GM12878 (cell line): ENCODE measurements at regions not wholly inside any gene's neighbourhood (a gene's known extent, or its start where the extent isn't known, plus 50 kb on each side); places are given as distances from the start of the nearest gene placed in this dataset.

ENCODE experiments used
- ATAC-seq: fragments of 200-7000 bp; cut with Tn5 transposase; 3 replicates; pipeline ENCODE4 v1.9.1; 2020; ENCODE audit warnings: mild to moderate bottlenecking, moderate library complexity
- BruUV-seq: library from RNA; stranded (reverse); fragments of 400-500 nt; replicated peaks from 2 replicates; lab custom pipeline; 2021; lab: Mats Ljungman, UMichigan
- CTCF ChIA-PET: fragments of 300-600 bp; sonication (Branson Sonifier 250); formaldehyde crosslinking; extraction: SDS; loops from one replicate; lab custom pipeline; 2021; ENCODE audit warnings: inconsistent platforms; lab: Yijun Ruan, JAX
- POLR2A ChIA-PET: fragments of 350-600 bp; formaldehyde crosslinking; extraction: SDS; loops from one replicate; lab custom pipeline; 2021; ENCODE audit warnings: inconsistent platforms; lab: Charles Lee
- RAD21 ChIA-PET: fragments of 300-600 bp; sonication (Branson Sonifier 250); formaldehyde crosslinking; loops from one replicate; lab custom pipeline; 2023; ENCODE audit warnings: antibody characterized with exemption; ENCODE audit not compliant: unreplicated experiment; lab: Charles Lee
- SMC1A ChIA-PET: fragments of 300-600 bp; sonication (Branson Sonifier 250); formaldehyde crosslinking; loops from one replicate; lab custom pipeline; 2023; ENCODE audit not compliant: unreplicated experiment, uncharacterized antibody; lab: Charles Lee
- DNase-seq: peaks from one replicate; pipeline ENCODE4 v3.0.0-alpha.2; 2011; ENCODE audit warnings: low read depth, low spot score
- FAIRE-seq: peaks from 3 replicates; lab custom pipeline; 2011; peaks lifted over from hg19 to GRCh38; lab: Jason Lieb, UNC
- H2AFZ ChIP-seq: 2 replicates; pipeline ENCODE4 v1.6.0; 2011; ENCODE audit warnings: low read depth, low read length, control low read depth; ENCODE audit not compliant: control insufficient read depth
- H3K27ac ChIP-seq: 2 replicates; pipeline ENCODE4 v1.5.1; 2011; ENCODE audit warnings: control low read depth; ENCODE audit not compliant: control insufficient read depth, insufficient read depth
- H3K27me3 ChIP-seq, 2 experiments: replicated peaks in 1 of 2; 2 replicates each; pipeline versions ENCODE4 v1.6.0 to v1.6.1; 2011; ENCODE audit warnings: low read length in 1 of 2; ENCODE audit not compliant: control insufficient read depth in 2 of 2, insufficient read depth in 2 of 2
- H3K36me3 ChIP-seq, 2 experiments: 2 replicates each; pipeline ENCODE4 v1.5.1; 2011; ENCODE audit warnings: low read length in 1 of 2; ENCODE audit not compliant: control insufficient read depth in 2 of 2, insufficient read depth in 2 of 2
- H3K4me1 ChIP-seq: 2 replicates; pipeline ENCODE4 v1.6.1; 2011; ENCODE audit warnings: mild to moderate bottlenecking, low read length, moderate library complexity, mixed read lengths; ENCODE audit not compliant: control insufficient read depth, insufficient read depth
- H3K4me2 ChIP-seq: 2 replicates; pipeline ENCODE4 v1.6.0; 2011; ENCODE audit warnings: control low read depth; ENCODE audit not compliant: control insufficient read depth, insufficient read depth
- H3K4me3 ChIP-seq: fragments of 200-600 bp; sonication (generic); 2 replicates; pipeline ENCODE4 v1.5.1; 2016
- H3K79me2 ChIP-seq: 2 replicates; pipeline ENCODE4 v1.6.0; 2011; ENCODE audit warnings: low read length; ENCODE audit not compliant: control insufficient read depth, insufficient read depth
- H3K9ac ChIP-seq: 2 replicates; pipeline ENCODE4 v1.8.0; 2011; ENCODE audit warnings: low read length, control low read depth, mixed read lengths; ENCODE audit not compliant: control insufficient read depth, insufficient read depth
- H3K9me3 ChIP-seq: replicated peaks from 3 replicates; pipeline ENCODE4 v1.5.1; 2011; ENCODE audit warnings: mild to moderate bottlenecking, low read length; ENCODE audit not compliant: control insufficient read depth, insufficient read depth
- H4K20me1 ChIP-seq: 2 replicates; pipeline ENCODE4 v1.6.0; 2011; ENCODE audit not compliant: control insufficient read depth, insufficient read depth
- BCL11A ChIP-seq: IDR thresholded peaks from 2 replicates; pipeline ENCODE4 v1.6.1; 2011; ENCODE audit warnings: low read depth, low read length
- CHD1 ChIP-seq: IDR thresholded peaks from 2 replicates; pipeline ENCODE4 v1.6.1; 2012; ENCODE audit warnings: low read depth, low read length, improper control_type of control experiment
- EGR1 ChIP-seq, 2 experiments: IDR thresholded peaks; 1 replicate in 1 of 2; 2 replicates in 1 of 2; pipeline ENCODE4 v1.6.1; 2011 to 2012; ENCODE audit warnings: low read depth in 2 of 2, low read length in 2 of 2, borderline replicate concordance in 1 of 2, mild to moderate bottlenecking in 1 of 2, moderate library complexity in 1 of 2
- EZH2 ChIP-seq: IDR thresholded peaks from 2 replicates; pipeline ENCODE4 v1.6.1; 2012; ENCODE audit warnings: low read depth, mild to moderate bottlenecking, control low read depth, inconsistent platforms, low read length, borderline replicate concordance; ENCODE audit not compliant: control insufficient read depth
- FOXM1 ChIP-seq: IDR thresholded peaks from 2 replicates; pipeline ENCODE4 v1.6.1; 2012; ENCODE audit warnings: low read depth, mild to moderate bottlenecking, inconsistent platforms, low read length, moderate library complexity
- HDGF ChIP-seq: fragments of 450-650 bp; IDR thresholded peaks from 2 replicates; pipeline ENCODE4 v1.6.1; 2016; ENCODE audit warnings: antibody characterized with exemption
- IRF3 ChIP-seq: fragments of 450-650 bp; IDR thresholded peaks from 2 replicates; pipeline ENCODE4 v1.6.1; 2014; ENCODE audit warnings: mild to moderate bottlenecking
- PAX5 ChIP-seq: IDR thresholded peaks from 2 replicates; pipeline ENCODE4 v1.6.1; 2011; ENCODE audit warnings: low read depth, low read length, borderline replicate concordance
- POLR2AphosphoS5 ChIP-seq: IDR thresholded peaks from 2 replicates; pipeline ENCODE4 v1.6.1; 2011; ENCODE audit warnings: mild to moderate bottlenecking, low read length, inconsistent platforms
- RAD21 ChIP-seq: IDR thresholded peaks from 2 replicates; pipeline ENCODE4 v1.6.1; 2011; ENCODE audit warnings: mild to moderate bottlenecking, low read depth, low read length, moderate library complexity; ENCODE audit not compliant: insufficient read depth
- RB1 ChIP-seq: fragments of 450-650 bp; formaldehyde crosslinking; IDR thresholded peaks from 2 replicates; pipeline ENCODE4 v1.6.1; 2017; ENCODE audit warnings: mild to moderate bottlenecking, borderline replicate concordance
- RBBP5 ChIP-seq: fragments of 200-600 bp; sonication (generic); conservative IDR thresholded peaks from 2 replicates; pipeline ENCODE4 v1.6.1; 2016
- SMARCA5 ChIP-seq: fragments of 450-650 bp; IDR thresholded peaks from 2 replicates; pipeline ENCODE4 v1.6.1; 2017; ENCODE audit warnings: mild to moderate bottlenecking
- SP1 ChIP-seq: IDR thresholded peaks from one replicate; pipeline ENCODE4 v1.6.1; 2011; ENCODE audit warnings: low read depth, low read length
- SUPT20H ChIP-seq: IDR thresholded peaks from 2 replicates; pipeline ENCODE4 v1.6.1; 2011; ENCODE audit warnings: low read depth, mild to moderate bottlenecking, low read length, moderate library complexity, borderline replicate concordance; ENCODE audit not compliant: control insufficient read depth
- TCF3 ChIP-seq: IDR thresholded peaks from 2 replicates; pipeline ENCODE4 v1.6.1; 2012; ENCODE audit warnings: low read depth, mild to moderate bottlenecking, low read length, borderline replicate concordance; ENCODE audit not compliant: insufficient read depth
- ZBTB33 ChIP-seq: fragments of 450-650 bp; IDR thresholded peaks from 2 replicates; pipeline ENCODE4 v1.6.1; 2017; ENCODE audit warnings: mild to moderate bottlenecking
- ZZZ3 ChIP-seq: IDR thresholded peaks from 2 replicates; pipeline ENCODE4 v1.6.1; 2011; ENCODE audit warnings: low read depth; ENCODE audit not compliant: control insufficient read depth, insufficient read length
- WGBS: methylation state at CpG from one replicate; pipeline ENCODE4 v1.1.6; 2016; ENCODE audit warnings: low lambda C conversion rate; ENCODE audit not compliant: insufficient replicate concordance, insufficient coverage; ENCODE audit errors: missing lambda C conversion rate; 5-methylcytosine and 5-hydroxymethylcytosine counted together
- in situ Hi-C: fragments of 300-500 bp; cut with MboI; formaldehyde crosslinking; loops from 9 replicates; pipeline ENCODE4 v1.14.3; 2018; ENCODE audit warnings: mixed read lengths
- intact Hi-C: fragments of 100-400 bp; cut with micrococcal nuclease; formaldehyde crosslinking; loops from one replicate; pipeline ENCODE4 v1.14.2; 2022; ENCODE audit not compliant: unreplicated experiment

GRCh38 chr4:175143116-175143515 lies 225.0 kb downstream of the ADAM29 start:
- Histone ChIP-seq H3K27me3 (no peaks in the 10 kb centered on the region), H3K27ac (no peak overlapping the region), H3K36me3 (no peaks in the 10 kb centered on the region), H3K4me1 (no peaks in the 10 kb centered on the region), H3K9ac (no peak overlapping the region), H3K9me3 (no peaks in the 10 kb centered on the region), H3K4me2 (no peak overlapping the region), H3K79me2 (no peaks in the 10 kb centered on the region), H4K20me1 (no peaks in the 10 kb centered on the region), H2AFZ (no peak overlapping the region), H3K4me3 (no peak overlapping the region)
- RAD21 ChIA-PET, result no interaction called here
- ATAC-seq (no peak), DNase-seq (no peak), FAIRE-seq (no peak)
- intact Hi-C loops (no loop called here), in situ Hi-C loops (no loop called here)
- SMC1A ChIA-PET, result no interaction called here
- no TSS peak for BruUV-seq
- TF ChIP-seq PAX5, result no peak
- TF ChIP-seq FOXM1, result no peak
- TF ChIP-seq SMARCA5, result no peak
- TF ChIP-seq RBBP5, result no peak
- TF ChIP-seq CHD1, result no peak
- CTCF ChIA-PET, result no interaction called here
- POLR2A ChIA-PET, result no interaction called here

GRCh38 chr4:175146799-175147198 lies 228.6 kb downstream of the ADAM29 start:
- no TSS peak for BruUV-seq
- H3K27me3 ChIP-seq, result no peaks in the 10 kb centered on the region
- no peaks in the 10 kb centered on the region for H3K79me2 ChIP-seq
- ChIA-PET RAD21 (no interaction called here), SMC1A (no interaction called here), POLR2A (no interaction called here), CTCF (interaction anchor here (0.5 kb wide), 1 partner anchor 317 kb away, joined by 5 read pairs; the partner anchor contains the start of gene GLRA3)
- no peaks in the 10 kb centered on the region for H4K20me1 ChIP-seq
- no peaks in the 10 kb centered on the region for H3K9me3 ChIP-seq
- FAIRE-seq (no peak), DNase-seq (no peak), ATAC-seq (no peak)
- intact Hi-C loops (no loop called here), in situ Hi-C loops (no loop called here)
- H3K4me3 ChIP-seq, result no peak overlapping the region
- H3K4me1 ChIP-seq, result no peaks in the 10 kb centered on the region
- no peaks in the 10 kb centered on the region for H3K36me3 ChIP-seq
- no peak overlapping the region for H3K9ac ChIP-seq
- no peak overlapping the region for H3K27ac ChIP-seq
- 40% methylated on average over 14 of the region's 14 CpGs for WGBS
- H3K4me2 ChIP-seq, result no peak overlapping the region
- H2AFZ ChIP-seq, result no peak overlapping the region
- TF ChIP-seq SUPT20H (no peak), ZBTB33 (no peak), RB1 (no peak), HDGF (no peak), IRF3 (no peak), EZH2 (no peak), TCF3 (no peak), RAD21 (no peak), SP1 (no peak), EGR1 (IDR thresholded peaks at IDR 0.05; ENCODE audit: borderline replicate concordance in 1 of 2, low read depth in 2 of 2, low read length in 2 of 2) (no peak), ZZZ3 (no peak), POLR2AphosphoS5 (no peak), BCL11A (no peak)
